ENCODE measurements at regions not wholly inside any gene's neighbourhood (a gene's known extent, or its start where the extent isn't known, plus 50 kb on each side); places are given as distances from the start of the nearest gene placed in this dataset.

GRCh38 chr2:60400462-60401246 is 152.8 kb downstream of the BCL11A start:
- DNase-seq (ENCODE audit: low read depth): no peak

- DNase-seq (ENCODE audit: low read depth): no peak
Measured at GRCh38 chr2:60394463-60394862, 159.0 kb downstream of the BCL11A start.

GRCh38 chr2:60391649-60392375 is 161.6 kb downstream of the BCL11A start:
- DNase-seq (ENCODE audit: low read depth): no peak

- DNase-seq (ENCODE audit: low read depth): no peak
Measured at GRCh38 chr2:60391230-60391629, 162.2 kb downstream of the BCL11A start.

- DNase-seq (ENCODE audit: low read depth): no peak
Measured at GRCh38 chr2:60386436-60386835, 167.0 kb downstream of the BCL11A start.

- no peak for DNase-seq (ENCODE audit: low read depth)
Measured at GRCh38 chr2:60385648-60386047, 167.8 kb downstream of the BCL11A start.

GRCh38 chr2:60383401-60384143 is 169.9 kb downstream of the BCL11A start:
- no peak for DNase-seq (ENCODE audit: low read depth)

GRCh38 chr2:60380411-60380810 is 173.0 kb downstream of the BCL11A start:
- no peak for DNase-seq (ENCODE audit: low read depth)

GRCh38 chr2:60379684-60380083 is 173.8 kb downstream of the BCL11A start:
- DNase-seq (ENCODE audit: low read depth): no peak

GRCh38 chr2:60379216-60379615 is 174.2 kb downstream of the BCL11A start:
- no peak for DNase-seq (ENCODE audit: low read depth)

GRCh38 chr2:60377825-60378224 is 175.6 kb downstream of the BCL11A start:
- no peak for DNase-seq (ENCODE audit: low read depth)

- DNase-seq (ENCODE audit: low read depth): no peak
Measured at GRCh38 chr2:60376252-60376651, 177.2 kb downstream of the BCL11A start.

- no peak for DNase-seq (ENCODE audit: low read depth)
Measured at GRCh38 chr2:60371681-60372080, 181.8 kb downstream of the BCL11A start.

- DNase-seq (ENCODE audit: low read depth): no peak
Measured at GRCh38 chr2:60371219-60371618, 182.2 kb downstream of the BCL11A start.

- no peak for DNase-seq (ENCODE audit: low read depth)
Measured at GRCh38 chr2:60370814-60371213, 182.6 kb downstream of the BCL11A start.

- DNase-seq (ENCODE audit: low read depth): no peak
Measured at GRCh38 chr2:60368456-60368855, 185.0 kb downstream of the BCL11A start.

GRCh38 chr2:60366135-60366712 is 187.2 kb downstream of the BCL11A start:
- no peak for DNase-seq (ENCODE audit: low read depth)

- DNase-seq (ENCODE audit: low read depth): no peak
Measured at GRCh38 chr2:60365556-60365955, 187.9 kb downstream of the BCL11A start.

- no peak for DNase-seq (ENCODE audit: low read depth)
Measured at GRCh38 chr2:60364491-60364890, 189.0 kb downstream of the BCL11A start.

GRCh38 chr2:60361498-60361897 is 192.0 kb downstream of the BCL11A start:
- no peak for DNase-seq (ENCODE audit: low read depth)

GRCh38 chr2:60359569-60359968 is 193.9 kb downstream of the BCL11A start:
- DNase-seq (ENCODE audit: low read depth): no peak

GRCh38 chr2:60358476-60358875 is 195.0 kb downstream of the BCL11A start:
- DNase-seq (ENCODE audit: low read depth): no peak

Measured in stimulated activated CD8-positive, alpha-beta memory T cell treated with anti-CD3 and anti-CD28 coated beads, Interleukin-4, amount 100 ng/mL, for 24 hours (primary cell).